Erythroblast (primary cell): ENCODE measurements at regions not wholly inside any gene's neighbourhood (a gene's known extent, or its start where the extent isn't known, plus 50 kb on each side); places are given as distances from the start of the nearest gene placed in this dataset.

Experiments
- GATA1 ChIP-seq: IDR thresholded peaks from 2 replicates; pipeline ENCODE4 v1.6.1; 2011; ENCODE audit warnings: low read depth, mild to moderate bottlenecking, control low read depth, low read length, moderate library complexity
- POLR2A ChIP-seq: IDR thresholded peaks from 2 replicates; pipeline ENCODE4 v1.6.1; 2011; ENCODE audit warnings: mild to moderate bottlenecking, low read length

DNA sequence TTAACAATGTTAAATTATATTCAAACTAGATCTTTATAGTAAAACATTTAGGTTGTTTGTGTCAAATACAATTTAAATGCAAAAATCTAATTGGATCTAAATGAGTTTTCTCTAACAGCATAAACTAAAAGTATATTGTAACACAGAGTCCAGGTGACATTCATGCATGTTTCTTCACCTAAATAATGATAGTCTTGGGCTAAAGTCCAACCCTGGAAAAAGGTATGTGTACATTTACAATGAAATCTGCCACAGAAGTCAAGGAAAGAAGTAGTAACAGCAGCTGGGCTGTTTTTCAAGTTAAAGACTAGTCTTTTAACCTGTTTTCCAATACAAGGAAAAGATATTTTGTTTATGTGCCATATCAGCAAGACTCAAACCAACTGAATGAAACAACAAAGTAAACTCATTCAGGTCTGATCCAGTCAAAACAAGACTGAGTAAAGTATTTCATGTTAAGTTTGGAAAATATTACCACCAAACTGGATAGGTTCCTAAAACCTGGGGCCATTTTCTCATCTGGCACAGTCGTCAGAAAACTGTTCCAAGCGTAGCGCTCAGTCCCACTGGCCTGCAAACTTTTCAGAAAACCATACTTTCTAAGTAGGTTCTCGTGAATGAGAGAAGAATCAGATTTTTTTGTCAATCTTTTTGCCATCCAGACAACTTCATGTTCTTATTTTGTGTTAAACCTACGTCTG is 349.2 kb downstream of the HGF start:
- TF ChIP-seq POLR2A: no peak
- TF ChIP-seq GATA1: no peak
